ENCODE measurements at regions not wholly inside any gene's neighbourhood (a gene's known extent, or its start where the extent isn't known, plus 50 kb on each side); places are given as distances from the start of the nearest gene placed in this dataset.

GRCh38 chrX:95071052-95071451, 1397.0 kb downstream of the FAM133A start:
- TF ChIP-seq, protein P1, sequence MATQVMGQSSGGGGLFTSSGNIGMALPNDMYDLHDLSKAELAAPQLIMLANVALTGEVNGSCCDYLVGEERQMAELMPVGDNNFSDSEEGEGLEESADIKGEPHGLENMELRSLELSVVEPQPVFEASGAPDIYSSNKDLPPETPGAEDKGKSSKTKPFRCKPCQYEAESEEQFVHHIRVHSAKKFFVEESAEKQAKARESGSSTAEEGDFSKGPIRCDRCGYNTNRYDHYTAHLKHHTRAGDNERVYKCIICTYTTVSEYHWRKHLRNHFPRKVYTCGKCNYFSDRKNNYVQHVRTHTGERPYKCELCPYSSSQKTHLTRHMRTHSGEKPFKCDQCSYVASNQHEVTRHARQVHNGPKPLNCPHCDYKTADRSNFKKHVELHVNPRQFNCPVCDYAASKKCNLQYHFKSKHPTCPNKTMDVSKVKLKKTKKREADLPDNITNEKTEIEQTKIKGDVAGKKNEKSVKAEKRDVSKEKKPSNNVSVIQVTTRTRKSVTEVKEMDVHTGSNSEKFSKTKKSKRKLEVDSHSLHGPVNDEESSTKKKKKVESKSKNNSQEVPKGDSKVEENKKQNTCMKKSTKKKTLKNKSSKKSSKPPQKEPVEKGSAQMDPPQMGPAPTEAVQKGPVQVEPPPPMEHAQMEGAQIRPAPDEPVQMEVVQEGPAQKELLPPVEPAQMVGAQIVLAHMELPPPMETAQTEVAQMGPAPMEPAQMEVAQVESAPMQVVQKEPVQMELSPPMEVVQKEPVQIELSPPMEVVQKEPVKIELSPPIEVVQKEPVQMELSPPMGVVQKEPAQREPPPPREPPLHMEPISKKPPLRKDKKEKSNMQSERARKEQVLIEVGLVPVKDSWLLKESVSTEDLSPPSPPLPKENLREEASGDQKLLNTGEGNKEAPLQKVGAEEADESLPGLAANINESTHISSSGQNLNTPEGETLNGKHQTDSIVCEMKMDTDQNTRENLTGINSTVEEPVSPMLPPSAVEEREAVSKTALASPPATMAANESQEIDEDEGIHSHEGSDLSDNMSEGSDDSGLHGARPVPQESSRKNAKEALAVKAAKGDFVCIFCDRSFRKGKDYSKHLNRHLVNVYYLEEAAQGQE (tag by site-specific recombination; IDR thresholded peaks at IDR 0.05): no peak
- TF ChIP-seq ZIC2 (tag by site-specific recombination; IDR thresholded peaks at IDR 0.05) (no peak), ZBTB10 (tag by site-specific recombination; IDR thresholded peaks at IDR 0.05) (no peak), SETDB1 (IDR thresholded peaks at IDR 0.05; ENCODE audit: insufficient read length, low read length) (no peak), ZNF792 (tag by site-specific recombination; IDR thresholded peaks at IDR 0.05) (no peak), ZNF777 (tag by site-specific recombination; IDR thresholded peaks at IDR 0.05; ENCODE audit: borderline replicate concordance) (no peak), ZNF324 (tag by site-specific recombination; IDR thresholded peaks at IDR 0.05) (no peak), ZNF560 (tag by site-specific recombination; IDR thresholded peaks at IDR 0.05; ENCODE audit: borderline replicate concordance) (no peak), ZNF184 (tag by site-specific recombination; IDR thresholded peaks at IDR 0.05) (no peak)

Measured in HEK293 (cell line).